GM12865 (cell line): ENCODE measurements at regions not wholly inside any gene's neighbourhood (a gene's known extent, or its start where the extent isn't known, plus 50 kb on each side); places are given as distances from the start of the nearest gene placed in this dataset.

Experiments
- DNase-seq: peaks from one replicate; pipeline ENCODE4 v3.0.0; 2010; ENCODE audit warnings: low read depth
- H3K4me3 ChIP-seq: 2 replicates; pipeline ENCODE4 v1.5.1; 2011; ENCODE audit warnings: mild to moderate bottlenecking, low read depth, low read length, control low read depth
- TF ChIP-seq, protein P1 (sequence below): IDR thresholded peaks from 2 replicates; pipeline ENCODE4 v1.5.1; 2011; ENCODE audit warnings: low read length, control low read depth, low read depth, inconsistent platforms; ENCODE audit not compliant: insufficient read depth; ENCODE audit errors: missing control alignments

GRCh38 chr2:82675186-82675585 lies 1783.9 kb downstream of the SUCLG1 start:
- TF ChIP-seq, protein P1, sequence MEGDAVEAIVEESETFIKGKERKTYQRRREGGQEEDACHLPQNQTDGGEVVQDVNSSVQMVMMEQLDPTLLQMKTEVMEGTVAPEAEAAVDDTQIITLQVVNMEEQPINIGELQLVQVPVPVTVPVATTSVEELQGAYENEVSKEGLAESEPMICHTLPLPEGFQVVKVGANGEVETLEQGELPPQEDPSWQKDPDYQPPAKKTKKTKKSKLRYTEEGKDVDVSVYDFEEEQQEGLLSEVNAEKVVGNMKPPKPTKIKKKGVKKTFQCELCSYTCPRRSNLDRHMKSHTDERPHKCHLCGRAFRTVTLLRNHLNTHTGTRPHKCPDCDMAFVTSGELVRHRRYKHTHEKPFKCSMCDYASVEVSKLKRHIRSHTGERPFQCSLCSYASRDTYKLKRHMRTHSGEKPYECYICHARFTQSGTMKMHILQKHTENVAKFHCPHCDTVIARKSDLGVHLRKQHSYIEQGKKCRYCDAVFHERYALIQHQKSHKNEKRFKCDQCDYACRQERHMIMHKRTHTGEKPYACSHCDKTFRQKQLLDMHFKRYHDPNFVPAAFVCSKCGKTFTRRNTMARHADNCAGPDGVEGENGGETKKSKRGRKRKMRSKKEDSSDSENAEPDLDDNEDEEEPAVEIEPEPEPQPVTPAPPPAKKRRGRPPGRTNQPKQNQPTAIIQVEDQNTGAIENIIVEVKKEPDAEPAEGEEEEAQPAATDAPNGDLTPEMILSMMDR = no peak
- no peak for DNase-seq
- no peak overlapping the region for H3K4me3 ChIP-seq

- TF ChIP-seq, protein P1 = no peak
- H3K4me3 ChIP-seq = no peak overlapping the region
- DNase-seq = no peak
Measured at GRCh38 chr2:82674652-82675051, 1784.4 kb downstream of the SUCLG1 start.

DNA sequence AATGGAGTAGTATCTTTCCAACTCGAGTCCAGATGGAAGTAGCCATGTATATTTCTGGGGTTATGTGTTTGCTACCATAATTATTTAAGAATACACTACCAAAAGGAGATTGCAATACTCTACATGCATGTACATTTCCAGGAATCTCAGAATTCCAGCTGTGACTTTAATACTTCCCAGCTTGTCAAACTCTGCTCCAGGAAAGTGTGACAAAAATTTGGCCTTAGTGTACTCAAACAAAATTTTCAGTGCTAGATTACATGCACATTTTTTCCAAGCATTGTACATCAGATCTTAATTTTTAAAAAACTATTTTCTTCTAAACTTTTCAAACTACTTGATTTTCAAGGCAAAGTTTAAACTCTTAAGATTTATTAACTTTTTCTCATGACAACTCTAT lies 1791.6 kb downstream of the SUCLG1 start:
- TF ChIP-seq, protein P1 = no peak
- no peak for DNase-seq
- no peak overlapping the region for H3K4me3 ChIP-seq

GRCh38 chr2:82665691-82666090 lies 1793.4 kb downstream of the SUCLG1 start:
- TF ChIP-seq, protein P1 = no peak
- no peak overlapping the region for H3K4me3 ChIP-seq
- no peak for DNase-seq

DNA sequence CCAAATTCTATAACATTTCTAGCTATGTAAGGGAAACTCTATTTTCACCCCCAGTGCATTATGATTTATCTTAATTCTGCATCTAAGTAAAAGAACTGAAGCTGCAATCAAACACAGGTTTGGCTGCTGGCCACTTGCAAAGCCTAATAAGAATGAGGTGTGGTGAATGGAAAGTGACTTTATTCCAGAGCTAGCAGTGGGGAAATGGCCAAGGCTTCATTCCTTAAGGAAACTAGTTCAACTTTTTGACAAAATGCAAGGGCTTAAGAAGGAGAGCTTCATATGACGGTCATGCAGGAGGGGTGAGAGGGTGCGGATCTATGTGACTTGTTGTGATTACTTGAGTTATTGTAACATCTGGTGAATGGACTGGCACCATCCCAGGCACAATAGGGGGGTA lies 1802.0 kb downstream of the SUCLG1 start:
- TF ChIP-seq, protein P1 = no peak
- H3K4me3 ChIP-seq = no peak overlapping the region
- no peak for DNase-seq

GRCh38 chr2:82656420-82656819 lies 1802.7 kb downstream of the SUCLG1 start:
- TF ChIP-seq, protein P1 = no peak
- no peak overlapping the region for H3K4me3 ChIP-seq
- DNase-seq = no peak

DNA sequence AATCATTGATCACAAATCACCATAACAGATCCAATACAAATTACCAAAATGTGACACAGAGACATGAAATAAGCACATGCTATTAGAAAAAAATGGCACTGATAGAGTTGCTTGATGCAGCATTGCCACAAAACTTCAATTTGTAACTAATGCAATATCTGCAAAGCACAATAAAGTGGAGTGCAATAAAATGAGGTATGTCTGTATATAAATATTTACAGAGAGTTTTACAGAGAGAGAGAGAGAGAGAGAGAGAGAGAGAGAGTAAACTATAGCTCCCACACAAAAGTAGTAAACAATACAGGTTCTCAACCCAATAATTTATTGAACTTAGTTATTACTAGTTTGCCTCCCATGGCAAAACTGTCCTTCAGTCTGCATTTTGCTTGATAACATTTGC lies 1807.0 kb downstream of the SUCLG1 start:
- no peak overlapping the region for H3K4me3 ChIP-seq
- DNase-seq = no peak
- TF ChIP-seq, protein P1 = no peak
